ENCODE measurements at regions not wholly inside any gene's neighbourhood (a gene's known extent, or its start where the extent isn't known, plus 50 kb on each side); places are given as distances from the start of the nearest gene placed in this dataset.
"Not testable (repeated sequence)": the region's sequence is repeated elsewhere in the genome, so short reads cannot be mapped to it uniquely, and the experiment has no call there.

DNA sequence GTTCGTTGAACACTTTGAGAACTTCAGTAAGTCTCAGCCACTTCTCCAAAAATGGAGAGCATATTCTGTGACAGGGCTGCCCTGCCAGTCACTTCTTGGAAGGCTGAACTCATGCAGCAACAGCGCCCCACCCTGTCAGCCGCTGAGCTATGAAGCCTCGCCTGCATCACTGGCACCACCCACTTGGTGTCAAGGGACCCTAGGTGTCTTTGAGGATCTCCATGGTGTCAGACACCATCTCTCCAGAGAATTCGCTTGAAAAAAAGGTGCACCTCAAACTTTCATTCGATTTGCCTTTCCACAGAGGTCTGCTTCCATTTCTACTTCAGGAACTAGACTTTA, 351.5 kb downstream of the SPATA31A6 start:
- TF ChIP-seq, protein P1, sequence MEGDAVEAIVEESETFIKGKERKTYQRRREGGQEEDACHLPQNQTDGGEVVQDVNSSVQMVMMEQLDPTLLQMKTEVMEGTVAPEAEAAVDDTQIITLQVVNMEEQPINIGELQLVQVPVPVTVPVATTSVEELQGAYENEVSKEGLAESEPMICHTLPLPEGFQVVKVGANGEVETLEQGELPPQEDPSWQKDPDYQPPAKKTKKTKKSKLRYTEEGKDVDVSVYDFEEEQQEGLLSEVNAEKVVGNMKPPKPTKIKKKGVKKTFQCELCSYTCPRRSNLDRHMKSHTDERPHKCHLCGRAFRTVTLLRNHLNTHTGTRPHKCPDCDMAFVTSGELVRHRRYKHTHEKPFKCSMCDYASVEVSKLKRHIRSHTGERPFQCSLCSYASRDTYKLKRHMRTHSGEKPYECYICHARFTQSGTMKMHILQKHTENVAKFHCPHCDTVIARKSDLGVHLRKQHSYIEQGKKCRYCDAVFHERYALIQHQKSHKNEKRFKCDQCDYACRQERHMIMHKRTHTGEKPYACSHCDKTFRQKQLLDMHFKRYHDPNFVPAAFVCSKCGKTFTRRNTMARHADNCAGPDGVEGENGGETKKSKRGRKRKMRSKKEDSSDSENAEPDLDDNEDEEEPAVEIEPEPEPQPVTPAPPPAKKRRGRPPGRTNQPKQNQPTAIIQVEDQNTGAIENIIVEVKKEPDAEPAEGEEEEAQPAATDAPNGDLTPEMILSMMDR (IDR thresholded peaks at IDR 0.05; ENCODE audit: insufficient read depth, low read depth, low read length, missing control alignments) = peak; percentile 16
- DNase-seq (ENCODE audit: low read depth) = peak; percentile 52
- not testable (repeated sequence) for H3K4me3 ChIP-seq (ENCODE audit: low read length)

DNA sequence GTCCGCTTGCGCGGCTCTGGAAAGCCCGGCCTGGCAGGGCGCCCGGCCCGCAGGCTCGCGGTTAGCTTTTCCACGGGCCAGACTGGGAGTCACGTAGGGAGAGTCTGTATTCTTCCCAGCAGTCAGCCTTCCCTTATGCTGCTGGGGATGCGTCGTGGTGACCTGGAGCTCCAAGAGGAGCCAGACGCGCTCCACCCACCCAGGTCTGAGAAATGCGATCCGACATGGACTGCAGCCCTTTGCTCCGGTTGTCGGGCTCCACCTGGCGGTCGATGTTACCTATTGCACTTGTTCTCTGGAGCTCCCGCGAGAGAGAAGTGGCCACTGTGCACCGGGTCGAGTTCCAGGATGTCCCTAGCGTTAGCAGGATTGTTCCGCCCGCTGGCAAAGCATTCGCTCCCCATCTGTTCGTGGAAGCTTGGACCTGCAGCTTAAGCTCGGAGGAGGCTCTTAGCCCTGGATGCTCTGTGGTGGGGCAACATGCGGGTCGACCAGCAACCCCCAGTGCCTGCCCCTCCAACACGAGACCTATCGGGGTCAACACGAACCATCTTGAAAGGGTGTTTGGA, 367.4 kb downstream of the SPATA31A6 start:
- DNase-seq (ENCODE audit: low read depth); H3K4me3 ChIP-seq (ENCODE audit: low read length): not testable (repeated sequence)
- TF ChIP-seq, protein P1 (IDR thresholded peaks at IDR 0.05; ENCODE audit: insufficient read depth, low read depth, low read length, missing control alignments) = peak; percentile 26

DNA sequence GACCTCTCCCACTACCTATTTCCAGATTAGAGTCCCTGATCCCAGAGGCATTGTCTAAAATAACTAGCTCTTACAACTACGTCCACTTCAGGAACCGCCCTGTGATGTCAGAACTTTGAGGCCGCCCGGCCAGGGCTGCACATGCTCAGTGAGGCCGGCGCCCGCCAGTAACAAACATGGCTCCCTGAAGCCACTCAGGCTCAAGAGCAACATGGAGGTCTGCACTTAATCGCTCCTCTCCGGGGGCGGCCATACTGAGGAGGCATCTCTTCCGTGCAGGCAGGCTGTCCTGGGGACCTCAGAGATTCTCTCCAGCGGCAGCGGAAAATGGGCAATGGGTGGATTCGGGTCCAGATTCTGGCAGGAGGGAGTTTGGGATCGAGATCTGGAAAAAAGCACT, 385.1 kb downstream of the SPATA31A6 start:
- DNase-seq (ENCODE audit: low read depth); H3K4me3 ChIP-seq (ENCODE audit: low read length): not testable (repeated sequence)

DNA sequence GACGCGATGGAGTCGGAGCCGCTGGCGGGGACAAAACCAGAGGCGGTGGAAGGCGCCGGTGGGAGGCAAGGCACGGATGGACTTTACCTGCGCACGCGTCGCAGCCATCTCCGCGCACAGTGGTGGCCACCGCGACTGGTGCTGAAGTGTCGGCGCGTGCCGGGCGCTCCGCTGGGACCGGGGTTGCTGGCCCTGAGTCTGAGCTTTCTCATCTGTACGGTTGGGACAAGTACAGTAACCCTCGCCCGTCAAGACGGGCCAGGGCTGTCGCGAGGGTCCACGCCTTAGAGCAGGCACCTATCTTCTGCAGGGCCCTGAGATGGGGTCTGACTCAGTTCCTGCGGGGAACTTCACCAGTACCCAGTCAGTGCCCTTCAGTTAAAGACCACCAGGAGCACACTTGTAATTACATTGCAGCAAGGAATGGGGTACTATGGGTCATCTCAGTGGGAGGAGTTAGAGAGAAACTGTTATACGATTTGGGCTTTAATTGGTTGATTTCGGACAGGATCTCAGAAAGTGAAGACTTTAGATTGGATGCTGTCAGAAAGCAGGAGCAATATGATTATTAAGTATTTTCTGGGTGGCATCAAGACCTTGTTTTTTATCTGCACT, 385.6 kb downstream of the SPATA31A6 start:
- H3K4me3 ChIP-seq (ENCODE audit: low read length); DNase-seq (ENCODE audit: low read depth): not testable (repeated sequence)

DNA sequence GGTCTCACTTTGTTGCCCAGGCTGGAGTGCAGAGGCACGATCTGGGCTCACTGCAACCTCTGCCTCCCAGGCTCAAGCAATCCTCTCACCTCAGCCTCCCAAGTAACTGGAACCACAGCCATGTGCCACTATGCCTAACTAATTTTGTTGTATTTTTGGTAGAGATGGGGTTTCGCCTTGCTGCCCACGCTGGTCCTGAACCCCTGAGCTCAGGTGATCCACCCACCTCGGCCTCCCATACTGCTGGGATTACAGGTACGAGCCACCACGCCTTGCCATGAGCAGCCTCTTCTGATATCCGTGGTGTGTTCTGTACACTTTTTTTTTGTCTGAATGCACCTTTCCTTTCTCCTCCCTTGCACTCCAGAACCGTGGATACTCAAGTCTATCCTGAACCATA, 394.4 kb downstream of the SPATA31A6 start:
- not testable (repeated sequence) for DNase-seq (ENCODE audit: low read depth); H3K4me3 ChIP-seq (ENCODE audit: low read length)

All from epithelial cell of esophagus (primary cell).